Ishikawa (cell line): ENCODE measurements at regions not wholly inside any gene's neighbourhood (a gene's known extent, or its start where the extent isn't known, plus 50 kb on each side); places are given as distances from the start of the nearest gene placed in this dataset.

Experiments
- CEBPB ChIP-seq: IDR thresholded peaks from 2 replicates; pipeline ENCODE4 v1.6.1; 2012
- CREB1 ChIP-seq: IDR thresholded peaks from 2 replicates; pipeline ENCODE4 v1.6.1; 2012; ENCODE audit warnings: low read depth
- EGR1 ChIP-seq: IDR thresholded peaks from 2 replicates; pipeline ENCODE4 v1.6.1; 2012
- EP300 ChIP-seq: IDR thresholded peaks from 2 replicates; pipeline ENCODE4 v1.6.1; 2012; ENCODE audit warnings: borderline replicate concordance
- FOXM1 ChIP-seq: IDR thresholded peaks from 2 replicates; pipeline ENCODE4 v1.6.1; 2012; ENCODE audit warnings: low read depth, borderline replicate concordance
- MAX ChIP-seq: IDR thresholded peaks from 2 replicates; pipeline ENCODE4 v1.6.1; 2012
- NFIC ChIP-seq: IDR thresholded peaks from 2 replicates; pipeline ENCODE4 v1.6.1; 2012
- RAD21 ChIP-seq: IDR thresholded peaks from 2 replicates; pipeline ENCODE4 v1.6.1; 2012; ENCODE audit warnings: low read depth
- REST ChIP-seq: IDR thresholded peaks from 2 replicates; pipeline ENCODE4 v1.6.1; 2012; ENCODE audit warnings: low read depth, mild to moderate bottlenecking
- TAF1 ChIP-seq: IDR thresholded peaks from 2 replicates; pipeline ENCODE4 v1.6.1; 2012; ENCODE audit warnings: low read depth, mild to moderate bottlenecking
- TCF12 ChIP-seq: IDR thresholded peaks from 2 replicates; pipeline ENCODE4 v1.6.1; 2012; ENCODE audit warnings: low read depth
- TEAD4 ChIP-seq: IDR thresholded peaks from 2 replicates; pipeline ENCODE4 v1.6.1; 2012
- USF1 ChIP-seq: IDR thresholded peaks from 2 replicates; pipeline ENCODE4 v1.6.1; 2012
- YY1 ChIP-seq: IDR thresholded peaks from 2 replicates; pipeline ENCODE4 v1.6.1; 2012; ENCODE audit warnings: low read depth
- ZBTB7A ChIP-seq: IDR thresholded peaks from 2 replicates; pipeline ENCODE4 v1.6.1; 2012; ENCODE audit warnings: low read depth

- TF ChIP-seq USF1 (no peak), EGR1 (no peak), CEBPB (no peak), TCF12 (no peak), REST (no peak), ZBTB7A (no peak)
Measured at GRCh38 chr1:198861636-198862035, 222.8 kb downstream of the PTPRC start.

DNA sequence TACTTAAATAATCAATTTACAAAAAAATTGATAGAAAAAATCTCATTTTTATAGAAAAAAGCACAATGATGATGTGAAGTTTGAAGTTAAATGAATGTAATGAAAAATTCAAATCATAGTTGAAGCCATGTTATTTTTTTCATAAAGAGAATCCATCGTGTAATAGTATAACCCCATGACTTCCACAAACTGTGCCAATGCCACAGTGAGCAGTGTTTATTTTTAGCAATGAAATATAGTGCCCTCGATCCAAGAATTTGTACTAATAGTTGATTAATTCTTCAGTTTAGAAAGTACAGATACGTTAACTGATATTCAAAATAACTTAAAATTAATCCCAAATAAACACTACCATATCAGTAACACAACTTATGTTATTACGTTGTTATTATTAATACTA is 225.9 kb downstream of the PTPRC start:
- TF ChIP-seq CREB1 (no peak), RAD21 (no peak), EGR1 (no peak), REST (no peak), NFIC (no peak), TAF1 (no peak), YY1 (no peak), TCF12 (no peak), ZBTB7A (no peak), USF1 (no peak)

DNA sequence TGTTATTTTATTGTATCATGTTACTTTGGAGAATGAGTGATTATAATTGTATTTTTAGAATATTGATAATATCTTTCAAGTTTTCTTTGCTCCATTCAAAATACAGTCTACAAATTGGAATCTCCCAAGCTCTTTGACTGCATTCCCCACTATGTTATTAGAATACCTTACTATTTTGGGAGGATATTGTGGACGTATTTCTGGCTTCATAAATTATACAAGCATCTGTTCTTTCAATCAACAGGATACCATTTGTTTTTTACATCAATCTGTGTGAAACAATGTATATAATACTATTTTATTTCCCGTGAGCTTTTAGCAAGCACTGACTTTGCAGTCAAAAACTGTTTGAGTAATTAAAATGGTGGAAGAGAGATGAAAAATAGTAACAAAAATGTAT is 226.5 kb downstream of the PTPRC start:
- no peak for TF ChIP-seq YY1
- no peak for TF ChIP-seq CEBPB
- TF ChIP-seq EP300 = no peak
- no peak for TF ChIP-seq FOXM1
- TF ChIP-seq CREB1 = no peak
- no peak for TF ChIP-seq REST
- TF ChIP-seq TEAD4 = no peak
- TF ChIP-seq NFIC = no peak
- TF ChIP-seq USF1 = no peak
- TF ChIP-seq TCF12 = no peak
- no peak for TF ChIP-seq EGR1
- TF ChIP-seq TAF1 = no peak
- TF ChIP-seq ZBTB7A = no peak

- no peak for TF ChIP-seq FOXM1
- TF ChIP-seq EGR1 = no peak
- TF ChIP-seq MAX = no peak
- TF ChIP-seq NFIC = no peak
- no peak for TF ChIP-seq CEBPB
- no peak for TF ChIP-seq CREB1
- TF ChIP-seq TAF1 = no peak
- no peak for TF ChIP-seq YY1
- no peak for TF ChIP-seq TCF12
- no peak for TF ChIP-seq ZBTB7A
- no peak for TF ChIP-seq USF1
- TF ChIP-seq RAD21 = no peak
- no peak for TF ChIP-seq EP300
- no peak for TF ChIP-seq REST
Measured at GRCh38 chr1:198867182-198867581, 228.3 kb downstream of the PTPRC start.
